Nucleus accumbens (tissue), 56 donors: ENCODE measurements at regions not wholly inside any gene's neighbourhood (a gene's known extent, or its start where the extent isn't known, plus 50 kb on each side); places are given as distances from the start of the nearest gene placed in this dataset.

ENCODE experiments used
- DNase-seq, 56 donors: peaks; one replicate each; lab custom pipeline; 2025; lab: John Stamatoyannopoulos, UW

- no peak for DNase-seq
Observed at GRCh38 chr6:87820343-87820984, 118.4 kb upstream of the AKIRIN2 start.

- no peak for DNase-seq
Observed at GRCh38 chr6:87817183-87817582, 115.2 kb upstream of the AKIRIN2 start.

GRCh38 chr6:87815449-87815848, 113.4 kb upstream of the AKIRIN2 start:
- no peak for DNase-seq

GRCh38 chr6:87808005-87808757, 106.1 kb upstream of the AKIRIN2 start:
- no peak for DNase-seq

- no peak for DNase-seq
Observed at GRCh38 chr6:87807475-87807874, 105.4 kb upstream of the AKIRIN2 start.

GRCh38 chr6:87806635-87807034, 104.6 kb upstream of the AKIRIN2 start:
- DNase-seq, result no peak

- DNase-seq, result no peak
Observed at GRCh38 chr6:87806099-87806498, 104.1 kb upstream of the AKIRIN2 start.

GRCh38 chr6:87803791-87804190, 101.8 kb upstream of the AKIRIN2 start:
- no peak for DNase-seq

- DNase-seq, result no peak
Observed at GRCh38 chr6:87799651-87800050, 97.6 kb upstream of the AKIRIN2 start.

- no peak for DNase-seq
Observed at GRCh38 chr6:87798393-87799278, 96.6 kb upstream of the AKIRIN2 start.

- DNase-seq, result no peak
Observed at GRCh38 chr6:87794922-87795885, 93.2 kb upstream of the AKIRIN2 start.

GRCh38 chr6:87793315-87793714, 91.3 kb upstream of the AKIRIN2 start:
- DNase-seq, result no peak

GRCh38 chr6:87791982-87792381, 89.9 kb upstream of the AKIRIN2 start:
- DNase-seq, result no peak

GRCh38 chr6:87791485-87791884, 89.5 kb upstream of the AKIRIN2 start:
- DNase-seq, result no peak

GRCh38 chr6:87791029-87791428, 89.0 kb upstream of the AKIRIN2 start:
- DNase-seq, result no peak

GRCh38 chr6:87789900-87790290, 87.9 kb upstream of the AKIRIN2 start:
- DNase-seq, result no peak

- no peak for DNase-seq
Observed at GRCh38 chr6:87789198-87789899, 87.3 kb upstream of the AKIRIN2 start.

GRCh38 chr6:87788141-87788540, 86.1 kb upstream of the AKIRIN2 start:
- no peak for DNase-seq

- no peak for DNase-seq
Observed at GRCh38 chr6:87785229-87785862, 83.3 kb upstream of the AKIRIN2 start.
